SK-N-SH treated with all-trans-retinoic acid at 6 μM for 48 hours (cell line): ENCODE measurements at regions not wholly inside any gene's neighbourhood (a gene's known extent, or its start where the extent isn't known, plus 50 kb on each side); places are given as distances from the start of the nearest gene placed in this dataset.

Experiments used
- ATAC-seq: fragments of 200-7000 bp; cut with Tn5 transposase; 3 replicates; pipeline ENCODE4 v1.9.1; 2020; ENCODE audit warnings: mild to moderate bottlenecking, moderate library complexity
- ARNTL ChIP-seq: fragments of 450-650 bp; formaldehyde crosslinking; IDR thresholded peaks from 2 replicates; pipeline ENCODE4 v1.5.0; 2020; ENCODE audit warnings: low read depth, mild to moderate bottlenecking, moderate library complexity, borderline replicate concordance
- BACH2 ChIP-seq: fragments of 250-450 bp; sonication (Bioruptor Pico); IDR thresholded peaks from 2 replicates; pipeline ENCODE4 v1.9.0; 2021; ENCODE audit warnings: mild to moderate bottlenecking, borderline replicate concordance
- CSDC2 ChIP-seq: fragments of 250-450 bp; sonication (Bioruptor Pico); IDR thresholded peaks from 2 replicates; pipeline ENCODE4 v1.5.0; 2020; ENCODE audit warnings: mild to moderate bottlenecking, moderate library complexity
- ESRRG ChIP-seq: fragments of 250-450 bp; sonication (Bioruptor Pico); IDR thresholded peaks from 2 replicates; pipeline ENCODE4 v1.6.1; 2021; ENCODE audit warnings: mild to moderate bottlenecking
- GLIS3 ChIP-seq: fragments of 250-450 bp; sonication (Bioruptor Pico); IDR thresholded peaks from 2 replicates; pipeline ENCODE4 v1.5.0; 2020; ENCODE audit warnings: mild to moderate bottlenecking, moderate library complexity
- ISL1 ChIP-seq: fragments of 250-450 bp; sonication (Bioruptor Pico); IDR thresholded peaks from 2 replicates; pipeline ENCODE4 v2.1.2; 2022; ENCODE audit warnings: mild to moderate bottlenecking, moderate library complexity
- OSR1 ChIP-seq: fragments of 250-450 bp; sonication (Bioruptor Pico); IDR thresholded peaks from 2 replicates; pipeline ENCODE4 v1.8.0; 2022; ENCODE audit warnings: moderate library complexity, mild to moderate bottlenecking, inconsistent platforms
- PPARA ChIP-seq: fragments of 250-450 bp; sonication (Bioruptor Pico); IDR thresholded peaks from 2 replicates; pipeline ENCODE4 v1.5.0; 2020; ENCODE audit warnings: mild to moderate bottlenecking, borderline replicate concordance
- RARB ChIP-seq: fragments of 250-450 bp; sonication (Bioruptor Pico); IDR thresholded peaks from 2 replicates; pipeline ENCODE4 v1.8.0; 2021; ENCODE audit warnings: mild to moderate bottlenecking, moderate library complexity
- TCF4 ChIP-seq: fragments of 250-450 bp; sonication (Bioruptor Pico); IDR thresholded peaks from 2 replicates; pipeline ENCODE4 v1.8.0; 2021; ENCODE audit warnings: mild to moderate bottlenecking, moderate library complexity, borderline replicate concordance
- TOX ChIP-seq: fragments of 250-450 bp; sonication (Bioruptor Pico); IDR thresholded peaks from 2 replicates; pipeline ENCODE4 v1.8.0; 2021; ENCODE audit warnings: mild to moderate bottlenecking, moderate library complexity, borderline replicate concordance
- ZC3H10 ChIP-seq: fragments of 250-450 bp; sonication (Bioruptor Pico); IDR thresholded peaks from 2 replicates; pipeline ENCODE4 v1.5.1; 2021; ENCODE audit warnings: mild to moderate bottlenecking, moderate library complexity
- ZFP3 ChIP-seq: fragments of 250-450 bp; sonication (Bioruptor Pico); IDR thresholded peaks from 2 replicates; pipeline ENCODE4 v1.5.0; 2020; ENCODE audit warnings: mild to moderate bottlenecking, moderate library complexity
- ZFP30 ChIP-seq: fragments of 450-650 bp; formaldehyde crosslinking; IDR thresholded peaks from 2 replicates; pipeline ENCODE4 v1.5.0; 2022; ENCODE audit warnings: mild to moderate bottlenecking, moderate library complexity
- ZNF70 ChIP-seq: fragments of 450-650 bp; formaldehyde crosslinking; IDR thresholded peaks from 2 replicates; pipeline ENCODE4 v1.5.0; 2020; ENCODE audit warnings: mild to moderate bottlenecking, moderate library complexity
- ZNF8 ChIP-seq: fragments of 450-650 bp; formaldehyde crosslinking; IDR thresholded peaks from 2 replicates; pipeline ENCODE4 v1.5.0; 2020; ENCODE audit warnings: mild to moderate bottlenecking, moderate library complexity
- TF ChIP-seq, protein P1 (sequence below): fragments of 250-450 bp; sonication (Bioruptor Pico); IDR thresholded peaks from 2 replicates; pipeline ENCODE4 v1.5.1; 2020; ENCODE audit warnings: low read depth, mild to moderate bottlenecking, moderate library complexity
- TF ChIP-seq, protein P2 (sequence below): fragments of 250-450 bp; sonication (Bioruptor Pico); IDR thresholded peaks from 2 replicates; pipeline ENCODE4 v1.5.0; 2020; ENCODE audit warnings: mild to moderate bottlenecking, moderate library complexity
- TF ChIP-seq, protein P3 (sequence below): fragments of 250-450 bp; sonication (Bioruptor Pico); IDR thresholded peaks from 2 replicates; pipeline ENCODE4 v1.8.0; 2020; ENCODE audit warnings: mild to moderate bottlenecking, moderate library complexity, borderline replicate concordance
- TF ChIP-seq, protein P4 (sequence below): fragments of 250-450 bp; sonication (Bioruptor Pico); IDR thresholded peaks from 2 replicates; pipeline ENCODE4 v1.8.0; 2021; ENCODE audit warnings: low read depth, mild to moderate bottlenecking, moderate library complexity, borderline replicate concordance
- TF ChIP-seq, protein P5 (sequence below): fragments of 250-450 bp; sonication (Bioruptor Pico); IDR thresholded peaks from 2 replicates; pipeline ENCODE4 v1.5.1; 2021; ENCODE audit warnings: mild to moderate bottlenecking, moderate library complexity

DNA sequence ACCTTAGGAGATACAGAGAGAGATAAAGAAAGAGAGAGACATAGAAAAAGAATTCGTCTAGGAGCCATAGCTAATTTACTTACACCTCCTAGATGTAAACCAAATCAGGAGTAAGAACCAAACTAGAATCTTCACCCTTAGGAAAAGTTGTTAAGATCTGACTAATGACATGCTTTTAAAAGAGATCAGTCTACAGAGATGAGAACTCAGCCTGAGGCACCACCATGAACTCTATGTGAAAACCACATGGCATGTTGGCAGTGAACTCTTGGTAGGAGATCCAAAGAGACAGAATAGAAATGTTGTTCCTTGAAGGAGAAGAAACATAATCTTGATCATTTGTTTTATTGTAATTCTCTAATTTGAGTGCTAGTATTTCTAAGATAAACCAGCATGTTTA is 585.4 kb upstream of the ID2 start:
- TF ChIP-seq ZNF70 (CRISPR knock-in tag) (no peak), TCF4 (CRISPR knock-in tag) (no peak), BACH2 (no peak), ISL1 (CRISPR knock-in tag) (no peak), ZNF8 (CRISPR knock-in tag) (no peak), OSR1 (CRISPR knock-in tag) (no peak), CSDC2 (CRISPR knock-in tag) (no peak), ZC3H10 (CRISPR knock-in tag) (no peak), ARNTL (CRISPR knock-in tag) (no peak), RARB (CRISPR knock-in tag) (no peak), GLIS3 (CRISPR knock-in tag) (no peak)
- no peak for ATAC-seq

DNA sequence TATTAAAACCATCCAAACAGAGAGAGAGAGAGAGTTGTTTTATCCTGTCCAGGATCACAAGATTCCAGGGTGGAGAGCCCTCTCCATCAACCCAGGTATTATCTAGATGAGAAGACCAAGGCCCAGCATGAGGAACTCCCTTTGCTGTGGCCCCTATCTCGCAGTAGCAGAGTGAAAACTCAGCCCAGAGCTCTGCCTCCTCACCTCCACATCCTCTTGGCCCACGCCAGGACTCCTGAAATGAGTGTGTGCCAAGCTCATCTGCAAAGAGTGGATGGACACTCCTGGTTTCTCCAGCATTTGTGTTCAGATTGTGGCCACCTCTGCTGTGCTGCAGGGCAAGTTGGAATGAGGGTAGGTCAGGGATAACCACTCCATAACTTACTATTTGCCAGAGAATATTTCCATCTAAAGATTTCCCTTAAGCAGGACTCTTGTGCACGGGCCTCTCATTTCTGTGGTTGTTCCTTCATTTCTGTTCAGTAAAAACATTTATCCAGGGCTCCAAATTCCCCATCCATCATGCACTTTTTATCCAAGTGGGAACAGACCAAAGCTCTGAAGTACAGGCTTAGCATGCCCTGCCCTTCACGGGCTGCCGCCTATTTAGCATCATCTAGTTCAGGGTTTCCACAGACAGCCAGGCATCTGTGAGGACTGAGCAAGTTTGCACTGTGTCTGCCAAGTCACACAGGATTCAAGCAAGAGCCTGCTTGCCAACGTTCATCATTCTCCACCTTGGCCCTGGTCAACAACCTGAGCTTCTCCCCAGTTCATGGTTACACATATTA is 583.2 kb upstream of the ID2 start:
- no peak for ATAC-seq
- TF ChIP-seq RARB (CRISPR knock-in tag) (no peak), TOX (CRISPR knock-in tag) (no peak), ZFP30 (CRISPR knock-in tag) (no peak), ZC3H10 (CRISPR knock-in tag) (no peak), ZNF70 (CRISPR knock-in tag) (no peak), BACH2 (no peak), PPARA (CRISPR knock-in tag) (no peak), ISL1 (CRISPR knock-in tag) (no peak), ARNTL (CRISPR knock-in tag) (no peak), TCF4 (CRISPR knock-in tag) (no peak), ESRRG (CRISPR knock-in tag) (no peak), ZFP3 (CRISPR knock-in tag) (no peak), GLIS3 (CRISPR knock-in tag) (no peak)
- TF ChIP-seq, protein P1, sequence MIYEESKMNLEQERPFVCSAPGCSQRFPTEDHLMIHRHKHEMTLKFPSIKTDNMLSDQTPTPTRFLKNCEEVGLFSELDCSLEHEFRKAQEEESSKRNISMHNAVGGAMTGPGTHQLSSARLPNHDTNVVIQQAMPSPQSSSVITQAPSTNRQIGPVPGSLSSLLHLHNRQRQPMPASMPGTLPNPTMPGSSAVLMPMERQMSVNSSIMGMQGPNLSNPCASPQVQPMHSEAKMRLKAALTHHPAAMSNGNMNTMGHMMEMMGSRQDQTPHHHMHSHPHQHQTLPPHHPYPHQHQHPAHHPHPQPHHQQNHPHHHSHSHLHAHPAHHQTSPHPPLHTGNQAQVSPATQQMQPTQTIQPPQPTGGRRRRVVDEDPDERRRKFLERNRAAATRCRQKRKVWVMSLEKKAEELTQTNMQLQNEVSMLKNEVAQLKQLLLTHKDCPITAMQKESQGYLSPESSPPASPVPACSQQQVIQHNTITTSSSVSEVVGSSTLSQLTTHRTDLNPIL: no peak
- TF ChIP-seq, protein P2, sequence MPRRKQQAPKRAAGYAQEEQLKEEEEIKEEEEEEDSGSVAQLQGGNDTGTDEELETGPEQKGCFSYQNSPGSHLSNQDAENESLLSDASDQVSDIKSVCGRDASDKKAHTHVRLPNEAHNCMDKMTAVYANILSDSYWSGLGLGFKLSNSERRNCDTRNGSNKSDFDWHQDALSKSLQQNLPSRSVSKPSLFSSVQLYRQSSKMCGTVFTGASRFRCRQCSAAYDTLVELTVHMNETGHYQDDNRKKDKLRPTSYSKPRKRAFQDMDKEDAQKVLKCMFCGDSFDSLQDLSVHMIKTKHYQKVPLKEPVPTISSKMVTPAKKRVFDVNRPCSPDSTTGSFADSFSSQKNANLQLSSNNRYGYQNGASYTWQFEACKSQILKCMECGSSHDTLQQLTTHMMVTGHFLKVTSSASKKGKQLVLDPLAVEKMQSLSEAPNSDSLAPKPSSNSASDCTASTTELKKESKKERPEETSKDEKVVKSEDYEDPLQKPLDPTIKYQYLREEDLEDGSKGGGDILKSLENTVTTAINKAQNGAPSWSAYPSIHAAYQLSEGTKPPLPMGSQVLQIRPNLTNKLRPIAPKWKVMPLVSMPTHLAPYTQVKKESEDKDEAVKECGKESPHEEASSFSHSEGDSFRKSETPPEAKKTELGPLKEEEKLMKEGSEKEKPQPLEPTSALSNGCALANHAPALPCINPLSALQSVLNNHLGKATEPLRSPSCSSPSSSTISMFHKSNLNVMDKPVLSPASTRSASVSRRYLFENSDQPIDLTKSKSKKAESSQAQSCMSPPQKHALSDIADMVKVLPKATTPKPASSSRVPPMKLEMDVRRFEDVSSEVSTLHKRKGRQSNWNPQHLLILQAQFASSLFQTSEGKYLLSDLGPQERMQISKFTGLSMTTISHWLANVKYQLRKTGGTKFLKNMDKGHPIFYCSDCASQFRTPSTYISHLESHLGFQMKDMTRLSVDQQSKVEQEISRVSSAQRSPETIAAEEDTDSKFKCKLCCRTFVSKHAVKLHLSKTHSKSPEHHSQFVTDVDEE: no peak
- TF ChIP-seq, protein P3, sequence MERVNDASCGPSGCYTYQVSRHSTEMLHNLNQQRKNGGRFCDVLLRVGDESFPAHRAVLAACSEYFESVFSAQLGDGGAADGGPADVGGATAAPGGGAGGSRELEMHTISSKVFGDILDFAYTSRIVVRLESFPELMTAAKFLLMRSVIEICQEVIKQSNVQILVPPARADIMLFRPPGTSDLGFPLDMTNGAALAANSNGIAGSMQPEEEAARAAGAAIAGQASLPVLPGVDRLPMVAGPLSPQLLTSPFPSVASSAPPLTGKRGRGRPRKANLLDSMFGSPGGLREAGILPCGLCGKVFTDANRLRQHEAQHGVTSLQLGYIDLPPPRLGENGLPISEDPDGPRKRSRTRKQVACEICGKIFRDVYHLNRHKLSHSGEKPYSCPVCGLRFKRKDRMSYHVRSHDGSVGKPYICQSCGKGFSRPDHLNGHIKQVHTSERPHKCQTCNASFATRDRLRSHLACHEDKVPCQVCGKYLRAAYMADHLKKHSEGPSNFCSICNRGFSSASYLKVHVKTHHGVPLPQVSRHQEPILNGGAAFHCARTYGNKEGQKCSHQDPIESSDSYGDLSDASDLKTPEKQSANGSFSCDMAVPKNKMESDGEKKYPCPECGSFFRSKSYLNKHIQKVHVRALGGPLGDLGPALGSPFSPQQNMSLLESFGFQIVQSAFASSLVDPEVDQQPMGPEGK: no peak
- TF ChIP-seq, protein P4, sequence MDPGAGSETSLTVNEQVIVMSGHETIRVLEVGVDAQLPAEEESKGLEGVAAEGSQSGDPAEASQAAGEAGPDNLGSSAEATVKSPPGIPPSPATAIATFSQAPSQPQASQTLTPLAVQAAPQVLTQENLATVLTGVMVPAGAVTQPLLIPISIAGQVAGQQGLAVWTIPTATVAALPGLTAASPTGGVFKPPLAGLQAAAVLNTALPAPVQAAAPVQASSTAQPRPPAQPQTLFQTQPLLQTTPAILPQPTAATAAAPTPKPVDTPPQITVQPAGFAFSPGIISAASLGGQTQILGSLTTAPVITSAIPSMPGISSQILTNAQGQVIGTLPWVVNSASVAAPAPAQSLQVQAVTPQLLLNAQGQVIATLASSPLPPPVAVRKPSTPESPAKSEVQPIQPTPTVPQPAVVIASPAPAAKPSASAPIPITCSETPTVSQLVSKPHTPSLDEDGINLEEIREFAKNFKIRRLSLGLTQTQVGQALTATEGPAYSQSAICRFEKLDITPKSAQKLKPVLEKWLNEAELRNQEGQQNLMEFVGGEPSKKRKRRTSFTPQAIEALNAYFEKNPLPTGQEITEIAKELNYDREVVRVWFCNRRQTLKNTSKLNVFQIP (CRISPR knock-in tag): no peak

DNA sequence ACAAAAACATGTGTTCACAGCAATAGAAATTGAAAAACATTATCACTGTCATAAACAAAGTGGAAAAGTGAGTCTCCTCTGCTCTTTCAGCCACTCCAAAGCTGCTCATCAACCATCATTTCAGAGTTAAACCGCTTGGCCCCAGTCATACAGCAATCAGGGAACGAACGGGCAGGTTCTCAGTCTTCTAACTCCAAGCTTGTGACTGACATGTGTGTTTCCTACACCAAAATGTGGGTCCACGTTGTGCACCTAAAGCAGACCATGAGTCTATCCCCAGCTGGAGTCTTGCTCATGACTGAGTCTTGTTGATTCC is 582.6 kb upstream of the ID2 start:
- no peak for TF ChIP-seq ISL1 (CRISPR knock-in tag)
- ATAC-seq: no peak

DNA sequence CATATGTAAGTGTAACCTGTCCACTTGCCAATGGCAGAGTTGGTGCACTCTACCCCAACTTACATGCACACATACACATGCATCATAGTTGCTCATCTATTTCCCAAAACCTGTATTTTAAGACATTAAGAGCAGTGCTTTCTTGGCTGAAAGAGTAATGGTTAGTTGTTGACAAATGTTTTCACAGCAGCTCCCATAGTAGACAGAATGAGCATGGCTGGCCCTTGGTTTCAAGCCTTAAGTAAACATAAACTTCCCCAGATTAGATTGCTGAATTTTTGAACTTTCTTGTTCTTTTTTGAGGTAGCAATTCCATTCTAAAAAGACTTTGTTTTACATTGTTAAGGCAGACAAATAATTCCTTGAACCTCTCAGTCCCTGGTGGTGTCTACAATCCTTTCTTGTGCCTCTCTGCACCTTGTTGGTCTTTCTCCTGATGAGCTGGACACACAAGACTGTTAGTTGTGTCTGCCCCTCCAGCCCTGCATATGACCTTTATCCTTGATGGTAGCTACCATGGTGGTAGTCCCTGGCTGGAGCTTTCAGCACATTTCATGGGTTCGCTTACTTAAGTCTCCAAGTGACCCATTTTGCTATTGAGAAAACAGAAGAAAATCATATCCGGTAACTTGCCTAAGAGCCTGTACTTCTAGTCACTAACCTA is 580.1 kb upstream of the ID2 start:
- ATAC-seq: no peak

More for the DNA sequence above, 580.1 kb upstream of the ID2 start:
- TF ChIP-seq, protein P5, sequence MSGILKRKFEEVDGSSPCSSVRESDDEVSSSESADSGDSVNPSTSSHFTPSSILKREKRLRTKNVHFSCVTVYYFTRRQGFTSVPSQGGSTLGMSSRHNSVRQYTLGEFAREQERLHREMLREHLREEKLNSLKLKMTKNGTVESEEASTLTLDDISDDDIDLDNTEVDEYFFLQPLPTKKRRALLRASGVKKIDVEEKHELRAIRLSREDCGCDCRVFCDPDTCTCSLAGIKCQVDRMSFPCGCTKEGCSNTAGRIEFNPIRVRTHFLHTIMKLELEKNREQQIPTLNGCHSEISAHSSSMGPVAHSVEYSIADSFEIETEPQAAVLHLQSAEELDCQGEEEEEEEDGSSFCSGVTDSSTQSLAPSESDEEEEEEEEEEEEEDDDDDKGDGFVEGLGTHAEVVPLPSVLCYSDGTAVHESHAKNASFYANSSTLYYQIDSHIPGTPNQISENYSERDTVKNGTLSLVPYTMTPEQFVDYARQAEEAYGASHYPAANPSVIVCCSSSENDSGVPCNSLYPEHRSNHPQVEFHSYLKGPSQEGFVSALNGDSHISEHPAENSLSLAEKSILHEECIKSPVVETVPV (CRISPR knock-in tag): no peak
- TF ChIP-seq, protein P2: no peak
- TF ChIP-seq GLIS3 (CRISPR knock-in tag): no peak
- no peak for TF ChIP-seq BACH2
- no peak for TF ChIP-seq ZC3H10 (CRISPR knock-in tag)
- no peak for TF ChIP-seq PPARA (CRISPR knock-in tag)
